Bronchial epithelial cell (primary cell): ENCODE measurements at regions not wholly inside any gene's neighbourhood (a gene's known extent, or its start where the extent isn't known, plus 50 kb on each side); places are given as distances from the start of the nearest gene placed in this dataset.
A peak's percentile ranks its signal among the peaks of the same experiment; 100 is the strongest.

Experiments
- DNase-seq: peaks from one replicate; pipeline ENCODE4 v3.0.0-alpha.2; 2010; ENCODE audit warnings: low read depth
- FAIRE-seq: peaks from 2 replicates; lab custom pipeline; 2011; peaks lifted over from hg19 to GRCh38; lab: Jason Lieb, UNC
- H3K27me3 ChIP-seq: 2 replicates; pipeline ENCODE4 v1.5.1; 2011; ENCODE audit warnings: low read length; ENCODE audit not compliant: control insufficient read depth, insufficient read depth
- H3K36me3 ChIP-seq: 2 replicates; pipeline ENCODE4 v1.5.1; 2011; ENCODE audit warnings: low read length; ENCODE audit not compliant: control insufficient read depth, insufficient read depth
- H3K4me3 ChIP-seq: 2 replicates; pipeline ENCODE4 v1.5.1; 2011; ENCODE audit warnings: mild to moderate bottlenecking, low read depth, low read length, control low read depth
- CTCF ChIP-seq: IDR thresholded peaks from 2 replicates; pipeline ENCODE4 v1.5.1; 2011; ENCODE audit warnings: mild to moderate bottlenecking, moderate library complexity, low read length, control low read depth, inconsistent platforms; ENCODE audit not compliant: insufficient read depth, severe bottlenecking

DNA sequence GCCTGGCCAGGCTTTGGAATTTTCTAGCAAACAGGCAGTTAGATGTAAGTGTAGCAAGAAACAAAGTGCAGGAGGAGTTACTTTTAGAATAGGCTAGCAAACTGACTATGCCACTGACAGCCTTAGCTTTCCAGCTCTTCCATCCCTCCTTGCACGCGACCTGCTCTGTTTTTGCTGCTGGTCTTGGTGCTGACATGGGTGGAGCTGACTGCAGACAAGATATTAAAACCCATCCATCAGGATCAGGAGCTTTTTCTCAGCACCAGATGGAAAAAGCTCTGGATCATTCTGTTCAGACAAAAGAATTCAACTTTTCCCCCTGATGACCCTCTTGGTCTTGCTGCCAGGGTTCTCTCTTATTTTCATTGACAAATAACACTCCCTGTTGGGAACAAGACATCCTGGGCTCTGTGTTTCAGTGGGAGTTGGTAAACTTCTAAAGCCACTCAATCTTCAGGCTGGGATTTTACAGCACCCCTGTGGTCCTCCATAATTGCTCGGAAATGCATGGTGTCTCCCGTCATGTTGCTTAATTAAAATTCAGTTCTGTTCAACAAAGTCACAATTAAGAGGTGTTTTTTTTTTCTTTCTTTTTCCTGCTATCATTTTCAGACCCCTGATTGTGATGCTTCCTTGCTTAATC lies 240.0 kb upstream of the LARGE1 start:
- Histone ChIP-seq H3K4me3 (no peak overlapping the region), H3K27me3 (no peaks in the 10 kb centered on the region), H3K36me3 (no peaks in the 10 kb centered on the region)
- TF ChIP-seq CTCF = no peak
- FAIRE-seq (no peak), DNase-seq (no peak)

GRCh38 chr22:34161431-34162123 lies 241.3 kb upstream of the LARGE1 start:
- Histone ChIP-seq H3K4me3 (no peak overlapping the region), H3K27me3 (no peaks in the 10 kb centered on the region), H3K36me3 (no peaks in the 10 kb centered on the region)
- TF ChIP-seq CTCF = no peak
- DNase-seq (no peak), FAIRE-seq (no peak)

DNA sequence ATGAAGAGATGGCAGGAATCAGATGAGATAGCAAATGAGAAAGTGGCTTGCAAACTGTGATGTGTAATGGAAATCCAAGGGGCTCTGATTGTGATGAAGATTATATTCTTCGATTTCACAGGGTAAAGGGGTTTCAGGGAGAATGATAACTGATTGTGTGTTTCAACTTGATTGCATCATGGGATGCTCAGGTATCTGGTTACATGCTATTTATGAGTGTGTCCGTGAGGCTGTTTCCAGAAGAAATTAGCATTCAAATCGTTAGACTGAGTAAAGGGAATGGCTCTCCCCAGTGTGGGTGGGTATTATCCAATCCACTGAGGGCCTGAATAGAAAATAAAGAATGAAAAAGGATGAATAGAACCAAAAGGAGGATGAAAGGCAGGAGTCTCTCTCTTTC lies 278.7 kb upstream of the LARGE1 start:
- Histone ChIP-seq H3K27me3 (no peaks in the 10 kb centered on the region), H3K4me3 (no peak overlapping the region), H3K36me3 (no peaks in the 10 kb centered on the region)
- no peak for DNase-seq
- no peak for FAIRE-seq
- TF ChIP-seq CTCF = no peak

- no peak overlapping the region for H3K4me3 ChIP-seq
- H3K27me3 ChIP-seq = no peaks in the 10 kb centered on the region
- TF ChIP-seq CTCF = no peak
- DNase-seq (no peak), FAIRE-seq (no peak)
- no peaks in the 10 kb centered on the region for H3K36me3 ChIP-seq
Measured at GRCh38 chr22:34210301-34210700, 290.0 kb upstream of the LARGE1 start.

DNA sequence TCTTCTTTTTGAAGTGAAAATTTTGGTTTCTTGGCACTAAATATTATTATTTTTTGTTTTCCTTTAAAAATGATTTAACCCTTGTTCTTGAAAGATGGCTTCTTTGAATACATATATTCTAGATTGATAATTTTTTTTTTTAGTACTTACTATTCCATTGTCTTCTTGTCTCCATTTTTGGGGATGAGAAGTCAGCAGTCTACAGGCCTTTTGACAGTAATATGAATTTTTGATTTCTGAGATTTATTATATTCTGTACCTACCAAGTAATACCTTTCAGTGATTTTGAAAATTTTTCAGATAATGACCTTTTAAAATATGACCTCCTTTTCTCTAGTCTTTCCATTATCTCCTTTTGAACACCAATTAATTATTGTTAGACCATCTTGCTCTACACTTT lies 294.1 kb upstream of the LARGE1 start:
- no peaks in the 10 kb centered on the region for H3K27me3 ChIP-seq
- no peak for DNase-seq
- FAIRE-seq = no peak
- no peaks in the 10 kb centered on the region for H3K36me3 ChIP-seq
- no peak for TF ChIP-seq CTCF
- no peak overlapping the region for H3K4me3 ChIP-seq

DNA sequence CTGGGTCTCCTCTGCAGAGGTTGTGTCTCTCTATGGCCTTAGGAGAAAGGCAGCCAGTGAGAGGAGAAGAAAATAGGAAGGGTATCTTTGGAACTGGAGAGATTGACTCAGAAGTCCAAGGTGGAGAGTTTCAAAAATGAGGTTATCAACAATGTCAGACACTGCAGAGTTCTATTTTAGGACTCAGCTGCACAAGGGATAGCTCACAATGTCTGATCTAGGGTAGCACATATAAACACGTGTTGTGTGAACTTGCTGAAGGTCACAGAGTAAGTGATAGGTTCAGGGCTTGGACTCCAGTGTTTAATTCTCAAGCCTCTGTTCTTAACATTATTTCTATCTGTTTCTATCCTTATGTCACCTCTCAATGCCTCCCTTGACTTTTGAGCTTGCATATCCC lies 305.0 kb upstream of the LARGE1 start:
- no peak for TF ChIP-seq CTCF
- H3K27me3 ChIP-seq = no peaks in the 10 kb centered on the region
- H3K36me3 ChIP-seq = no peaks in the 10 kb centered on the region
- H3K4me3 ChIP-seq = no peak overlapping the region
- FAIRE-seq (peak; percentile 43), DNase-seq (no peak)
